NB4 (cell line): ENCODE measurements at regions not wholly inside any gene's neighbourhood (a gene's known extent, or its start where the extent isn't known, plus 50 kb on each side); places are given as distances from the start of the nearest gene placed in this dataset.

Source experiments
- DNase-seq: peaks from one replicate; pipeline ENCODE4 v3.0.0; 2010; ENCODE audit warnings: low read depth
- H3K4me3 ChIP-seq: one replicate; pipeline ENCODE4 v1.5.1; 2011; ENCODE audit warnings: mild to moderate bottlenecking, low read depth, low read length, moderate library complexity
- CTCF ChIP-seq: IDR thresholded peaks from one replicate; pipeline ENCODE4 v1.5.1; 2012; ENCODE audit warnings: low read depth, low read length
- MAX ChIP-seq: IDR thresholded peaks from 2 replicates; pipeline ENCODE4 v1.6.1; 2011; ENCODE audit warnings: low read depth, low read length
- MYC ChIP-seq: IDR thresholded peaks from 2 replicates; pipeline ENCODE4 v1.6.1; 2011; ENCODE audit warnings: low read depth, low read length
- POLR2A ChIP-seq: IDR thresholded peaks from 2 replicates; pipeline ENCODE4 v1.6.1; 2011; ENCODE audit warnings: mild to moderate bottlenecking; ENCODE audit not compliant: insufficient read length; ENCODE audit errors: extremely low read depth

GRCh38 chr6:169111203-169111602 lies 142.4 kb downstream of the THBS2 start:
- no peak for TF ChIP-seq POLR2A
- no peak for TF ChIP-seq MAX
- DNase-seq: no peak
- no peak overlapping the region for H3K4me3 ChIP-seq

GRCh38 chr6:169109411-169110220 lies 144.0 kb downstream of the THBS2 start:
- H3K4me3 ChIP-seq: no peak overlapping the region
- DNase-seq: no peak
- TF ChIP-seq MAX (no peak), POLR2A (no peak), CTCF (no peak), MYC (no peak)

- no peak for DNase-seq
- TF ChIP-seq POLR2A: no peak
- TF ChIP-seq MYC: no peak
- TF ChIP-seq CTCF: no peak
- TF ChIP-seq MAX: no peak
- H3K4me3 ChIP-seq: no peak overlapping the region
Observed at GRCh38 chr6:169108753-169109152, 144.9 kb downstream of the THBS2 start.

- no peak for DNase-seq
- H3K4me3 ChIP-seq: no peak overlapping the region
- TF ChIP-seq POLR2A: no peak
- TF ChIP-seq MAX: no peak
- TF ChIP-seq CTCF: no peak
- no peak for TF ChIP-seq MYC
Observed at GRCh38 chr6:169106176-169106575, 147.5 kb downstream of the THBS2 start.

GRCh38 chr6:169101981-169102380 lies 151.7 kb downstream of the THBS2 start:
- no peak for TF ChIP-seq POLR2A
- no peak for TF ChIP-seq MAX
- no peak for TF ChIP-seq CTCF
- TF ChIP-seq MYC: no peak
- DNase-seq: no peak
- H3K4me3 ChIP-seq: no peak overlapping the region

GRCh38 chr6:169101036-169101805 lies 152.4 kb downstream of the THBS2 start:
- no peak for TF ChIP-seq CTCF
- TF ChIP-seq MAX: no peak
- TF ChIP-seq POLR2A: no peak
- no peak for TF ChIP-seq MYC
- no peak for DNase-seq
- no peak overlapping the region for H3K4me3 ChIP-seq
